Anterior cingulate cortex (tissue), 58 donors: ENCODE measurements at regions not wholly inside any gene's neighbourhood (a gene's known extent, or its start where the extent isn't known, plus 50 kb on each side); places are given as distances from the start of the nearest gene placed in this dataset.

Experiments
- DNase-seq, 58 donors: peaks; one replicate each; lab custom pipeline; 2025; lab: John Stamatoyannopoulos, UW

- no peak for DNase-seq
Observed at GRCh38 chr3:43210049-43211027, 76.0 kb upstream of the SNRK start.

GRCh38 chr3:43207628-43208085 is 78.7 kb upstream of the SNRK start:
- DNase-seq: no peak

GRCh38 chr3:43206632-43207031 is 79.7 kb upstream of the SNRK start:
- no peak for DNase-seq

- no peak for DNase-seq
Observed at GRCh38 chr3:43206105-43206504, 80.2 kb upstream of the SNRK start.

- no peak for DNase-seq
Observed at GRCh38 chr3:43203022-43203421, 83.3 kb upstream of the SNRK start.

- DNase-seq: no peak
Observed at GRCh38 chr3:43201581-43201980, 84.8 kb upstream of the SNRK start.

- DNase-seq: no peak
Observed at GRCh38 chr3:43199645-43200306, 86.6 kb upstream of the SNRK start.

- DNase-seq: no peak
Observed at GRCh38 chr3:43198791-43199644, 87.3 kb upstream of the SNRK start.

- DNase-seq: no peak
Observed at GRCh38 chr3:43198301-43198700, 88.0 kb upstream of the SNRK start.

GRCh38 chr3:43197181-43197580 is 89.2 kb upstream of the SNRK start:
- DNase-seq: no peak

- peak in 1 of 58 donors; percentile 5 for DNase-seq
Observed at GRCh38 chr3:43196721-43197120, 89.6 kb upstream of the SNRK start.

GRCh38 chr3:43195115-43195498 is 89.2 kb upstream of the POMGNT2 start:
- DNase-seq: no peak

- DNase-seq: no peak
Observed at GRCh38 chr3:43194490-43195114, 88.7 kb upstream of the POMGNT2 start.

GRCh38 chr3:43194069-43194468 is 88.2 kb upstream of the POMGNT2 start:
- DNase-seq: no peak

GRCh38 chr3:43192028-43192427 is 86.1 kb upstream of the POMGNT2 start:
- no peak for DNase-seq

GRCh38 chr3:43191116-43191515 is 85.2 kb upstream of the POMGNT2 start:
- DNase-seq: no peak

- no peak for DNase-seq
Observed at GRCh38 chr3:43190670-43191069, 84.8 kb upstream of the POMGNT2 start.

- no peak for DNase-seq
Observed at GRCh38 chr3:43187836-43188479, 82.1 kb upstream of the POMGNT2 start.

GRCh38 chr3:43185983-43186314 is 80.1 kb upstream of the POMGNT2 start:
- DNase-seq: no peak
